ENCODE measurements at regions not wholly inside any gene's neighbourhood (a gene's known extent, or its start where the extent isn't known, plus 50 kb on each side); places are given as distances from the start of the nearest gene placed in this dataset.

GRCh38 chr20:4502756-4503155 is 183.5 kb upstream of the PRNP start:
- Histone ChIP-seq H3K36me3 (no peaks in the 10 kb centered on the region), H3K4me1 (no peaks in the 10 kb centered on the region), H3K9me3 (peaks cover 0 to 6% (median 0%) of the 10 kb centered on the region in 12 donors), H3K27ac (no peak overlapping the region), H3K4me3 (no peak overlapping the region), H3K27me3 (peaks cover 0 to 3% (median 0%) of the 10 kb centered on the region in 9 donors)
- intact Hi-C loops (cut with DNase I) = no loop called here
- no peak for DNase-seq
- TF ChIP-seq POLR2A (IDR thresholded peaks at IDR 0.05) (no peak), CTCF (IDR thresholded peaks at IDR 0.05) (no peak)
- WGBS, 4 donors = 36 to 47% (median 41%) methylated on average over 4 of the region's 4 CpGs
- no peak for ATAC-seq

GRCh38 chr20:4493386-4493785 is 192.9 kb upstream of the PRNP start:
- Histone ChIP-seq H3K36me3 (no peaks in the 10 kb centered on the region), H3K4me1 (no peaks in the 10 kb centered on the region), H3K27me3 (peaks cover 0 to 4% (median 0%) of the 10 kb centered on the region in 9 donors), H3K4me3 (no peak overlapping the region), H3K9me3 (peaks cover 0 to 8% (median 0%) of the 10 kb centered on the region in 12 donors), H3K27ac (no peak overlapping the region)
- no peak for DNase-seq
- TF ChIP-seq POLR2A (IDR thresholded peaks at IDR 0.05) = no peak
- TF ChIP-seq CTCF (IDR thresholded peaks at IDR 0.05) = no peak
- intact Hi-C loops (cut with DNase I) = no loop called here
- WGBS, 4 donors = 73 to 91% (median 74%) methylated on average over 2 of the region's 2 CpGs
- ATAC-seq = no peak

GRCh38 chr20:4491643-4492042 is 194.6 kb upstream of the PRNP start:
- WGBS, 4 donors = 81 to 95% (median 87%) methylated on average over 2 of the region's 2 CpGs
- no peaks in the 10 kb centered on the region for H3K4me1 ChIP-seq
- peaks cover 0 to 4% (median 0%) of the 10 kb centered on the region in 9 donors for H3K27me3 ChIP-seq
- intact Hi-C loops (cut with DNase I) = no loop called here
- DNase-seq (no peak), ATAC-seq (no peak)
- TF ChIP-seq CTCF (IDR thresholded peaks at IDR 0.05) (no peak), POLR2A (IDR thresholded peaks at IDR 0.05) (no peak)
- no peak overlapping the region for H3K27ac ChIP-seq
- H3K36me3 ChIP-seq = no peaks in the 10 kb centered on the region
- peaks cover 0 to 3% (median 0%) of the 10 kb centered on the region in 12 donors for H3K9me3 ChIP-seq
- no peak overlapping the region for H3K4me3 ChIP-seq

GRCh38 chr20:4490606-4491280 is 195.5 kb upstream of the PRNP start:
- TF ChIP-seq POLR2A (IDR thresholded peaks at IDR 0.05) = no peak
- no peak for TF ChIP-seq CTCF (IDR thresholded peaks at IDR 0.05)
- 45 to 67% (median 54%) methylated on average over 6 of the region's 6 CpGs for whole genome bisulfite sequencing, 4 donors
- Histone ChIP-seq H3K4me1 (no peaks in the 10 kb centered on the region), H3K9me3 (no peaks in the 10 kb centered on the region), H3K36me3 (no peaks in the 10 kb centered on the region), H3K27ac (no peak overlapping the region), H3K27me3 (peaks cover 0 to 4% (median 0%) of the 10 kb centered on the region in 9 donors), H3K4me3 (no peak overlapping the region)
- intact Hi-C loops (cut with DNase I) = no loop called here
- ATAC-seq = no peak
- no peak for DNase-seq
